GM19452 (cell line): ENCODE measurements at regions not wholly inside any gene's neighbourhood (a gene's known extent, or its start where the extent isn't known, plus 50 kb on each side); places are given as distances from the start of the nearest gene placed in this dataset.
A peak's percentile ranks its signal among the peaks of the same experiment; 100 is the strongest.

Source experiments
- ATAC-seq: cut with Tn5 transposase; IDR thresholded peaks from one replicate; pipeline ENCODE4 v1.9.1; 2021; ENCODE audit not compliant: unreplicated experiment

DNA sequence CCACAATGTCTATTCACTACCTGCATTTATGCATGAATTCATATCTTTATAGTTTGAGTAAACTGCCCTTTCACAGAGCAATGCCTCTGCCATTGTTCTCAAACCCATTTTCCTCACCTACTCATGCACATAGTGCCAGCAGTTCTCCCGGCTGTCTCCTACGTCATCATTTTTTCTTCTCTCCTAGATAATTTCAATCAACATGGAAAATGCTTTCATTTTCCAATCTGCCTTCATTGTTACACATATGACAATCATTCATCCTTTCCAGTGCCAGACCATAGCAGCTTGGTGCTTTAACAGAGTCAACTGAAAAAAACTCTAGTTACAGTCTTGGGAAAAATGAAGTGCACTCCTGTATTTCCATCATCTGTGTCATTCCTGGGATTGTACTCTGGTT lies 514.8 kb upstream of the CTNND2 start:
- ATAC-seq: no peak

DNA sequence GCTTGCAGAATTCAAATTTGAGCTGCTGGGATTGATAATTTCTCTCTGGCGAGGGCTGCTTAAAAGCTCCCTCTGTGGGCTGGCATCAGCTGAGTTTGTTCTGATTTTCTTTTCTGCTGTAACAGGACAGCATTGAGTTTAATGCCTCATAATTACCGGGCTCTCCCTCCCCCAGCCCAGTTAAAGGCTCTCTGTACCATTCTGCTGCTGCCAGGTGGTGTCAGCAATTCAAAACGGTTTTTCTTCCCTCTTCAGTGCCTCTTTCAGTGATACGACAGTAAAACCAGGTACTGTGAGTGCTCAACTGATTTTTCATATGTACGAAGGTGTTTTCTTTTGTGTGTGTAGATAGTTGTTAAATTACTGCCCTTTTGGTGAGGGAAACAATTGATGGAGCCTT lies 509.3 kb upstream of the CTNND2 start:
- ATAC-seq: no peak

DNA sequence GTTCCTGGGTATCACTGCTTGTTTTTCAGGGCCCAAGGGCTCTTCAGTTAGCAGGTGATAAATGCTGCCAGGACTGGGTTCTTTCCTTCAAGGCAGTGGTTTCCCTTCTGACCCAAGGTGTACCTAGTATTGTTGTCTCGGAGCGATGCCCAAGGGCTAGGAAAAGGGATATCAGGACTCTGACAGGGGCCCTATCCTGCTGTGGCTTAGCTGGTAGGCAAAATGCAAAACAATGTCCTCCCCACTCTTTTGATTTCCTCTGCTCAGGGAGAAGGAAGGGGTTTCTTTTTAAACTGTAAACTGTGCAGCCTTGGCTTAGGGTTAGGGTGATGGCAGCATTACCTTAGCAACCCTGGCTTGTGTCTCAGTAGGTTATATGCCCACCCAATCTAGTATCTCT lies 508.8 kb upstream of the CTNND2 start:
- no peak for ATAC-seq

- ATAC-seq: no peak
Observed at GRCh38 chr5:12399868-12400267, 495.6 kb upstream of the CTNND2 start.

GRCh38 chr5:12392246-12392645 lies 488.0 kb upstream of the CTNND2 start:
- ATAC-seq: no peak

DNA sequence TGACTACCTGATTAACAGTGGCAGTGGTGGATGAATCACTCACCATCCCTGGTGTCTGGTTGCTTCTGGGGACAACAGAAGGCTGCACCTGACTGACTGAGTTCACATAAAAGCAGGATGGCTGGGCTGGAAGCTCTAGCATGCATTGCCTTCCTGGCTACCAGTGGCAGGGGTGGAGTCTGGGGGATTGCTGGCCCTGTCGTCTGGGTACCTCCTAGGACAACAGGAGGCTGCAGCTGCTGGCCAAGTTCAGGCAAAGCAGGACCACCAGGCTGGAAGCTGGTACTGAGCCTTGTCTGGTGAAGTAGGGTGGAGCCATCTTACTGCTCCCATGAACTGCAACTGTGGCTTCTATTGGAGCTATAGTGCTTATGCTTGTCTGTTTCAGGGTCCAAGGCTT lies 480.8 kb upstream of the CTNND2 start:
- no peak for ATAC-seq

GRCh38 chr5:12384005-12384404 lies 479.8 kb upstream of the CTNND2 start:
- no peak for ATAC-seq

- ATAC-seq: no peak
Observed at GRCh38 chr5:12367973-12368372, 463.7 kb upstream of the CTNND2 start.

GRCh38 chr5:12360218-12360617 lies 456.0 kb upstream of the CTNND2 start:
- no peak for ATAC-seq

GRCh38 chr5:12358371-12359090 lies 454.3 kb upstream of the CTNND2 start:
- no peak for ATAC-seq

DNA sequence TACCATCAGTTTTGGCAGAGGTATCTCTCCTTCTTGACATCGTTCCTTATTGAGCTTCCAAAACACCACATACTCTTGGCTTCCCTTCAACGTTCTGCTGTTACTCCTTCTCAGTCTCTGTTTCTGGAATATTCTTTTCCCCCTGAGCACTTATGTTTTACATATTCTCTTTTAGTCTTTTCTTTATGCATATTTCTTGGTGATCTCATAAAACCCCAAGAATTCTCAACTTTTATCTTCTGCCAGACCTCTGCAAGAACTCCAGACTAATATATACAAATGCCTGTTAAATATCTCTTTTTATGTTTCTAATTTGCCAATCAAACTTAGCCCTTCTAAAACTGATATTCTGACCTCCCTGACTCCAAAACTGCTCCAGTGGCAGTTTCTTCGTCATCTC lies 453.4 kb upstream of the CTNND2 start:
- ATAC-seq: no peak

GRCh38 chr5:12354686-12355085 lies 450.4 kb upstream of the CTNND2 start:
- no peak for ATAC-seq

DNA sequence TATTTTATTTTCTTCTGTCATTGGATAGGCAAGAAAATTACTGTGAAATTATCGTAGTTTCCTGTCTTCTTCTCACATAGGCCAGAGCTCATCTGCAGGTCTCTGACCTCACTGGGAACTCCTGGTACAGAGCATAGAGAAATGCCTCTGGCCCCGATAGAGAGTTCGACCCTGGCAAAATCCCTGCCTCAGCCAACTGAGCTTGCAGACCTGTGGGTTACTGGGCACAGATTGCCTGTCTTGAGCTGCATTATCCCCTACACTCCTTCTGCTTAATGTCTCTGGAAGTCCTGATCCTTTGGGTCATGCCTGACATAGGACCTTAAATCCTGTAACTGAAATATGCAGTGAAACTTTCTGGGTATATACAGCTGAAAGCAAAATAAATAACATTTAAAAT lies 439.3 kb upstream of the CTNND2 start:
- no peak for ATAC-seq

DNA sequence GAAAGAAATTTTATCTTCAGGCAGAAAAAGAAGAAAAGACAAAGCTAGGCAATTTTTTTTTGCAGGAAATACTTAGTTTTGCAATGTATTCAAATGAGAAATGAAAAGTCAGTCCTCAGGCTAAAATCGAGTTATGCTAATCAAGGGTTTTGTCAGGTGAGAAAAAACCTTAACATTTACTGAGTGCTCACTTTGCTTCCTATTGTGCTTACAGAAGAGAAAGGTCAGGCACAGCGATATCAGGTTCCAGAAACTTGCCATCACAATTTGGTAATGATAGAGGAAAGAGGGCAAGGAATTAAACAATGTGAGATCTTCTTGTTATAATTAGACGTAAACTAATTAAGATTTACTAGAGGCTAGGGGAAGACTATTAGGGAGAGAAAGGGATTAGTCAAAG lies 431.7 kb upstream of the CTNND2 start:
- no peak for ATAC-seq

- ATAC-seq: no peak
Observed at GRCh38 chr5:12332480-12332879, 428.2 kb upstream of the CTNND2 start.

GRCh38 chr5:12330993-12331588 lies 426.8 kb upstream of the CTNND2 start:
- no peak for ATAC-seq

GRCh38 chr5:12330381-12330780 lies 426.1 kb upstream of the CTNND2 start:
- no peak for ATAC-seq

- no peak for ATAC-seq
Observed at GRCh38 chr5:12323637-12324229, 419.5 kb upstream of the CTNND2 start.

DNA sequence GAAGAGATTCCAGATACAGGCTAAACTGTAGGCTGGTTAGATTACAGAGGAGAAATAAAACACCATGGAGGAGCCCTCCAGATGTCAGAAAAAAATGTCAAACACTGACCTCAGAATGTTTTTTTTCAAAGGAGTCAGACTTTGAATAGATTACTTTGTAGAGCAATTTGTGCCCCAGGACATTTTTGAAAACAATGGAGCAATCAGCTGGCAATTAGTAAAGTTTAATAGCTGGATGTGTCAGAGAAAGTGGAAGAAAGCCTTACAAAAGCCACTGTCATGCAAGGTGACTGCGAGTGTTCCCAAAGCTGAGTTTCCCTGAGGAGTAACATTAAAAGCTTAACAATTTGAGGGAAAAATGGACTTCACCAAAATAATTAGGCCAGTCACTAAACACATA lies 417.8 kb upstream of the CTNND2 start:
- no peak for ATAC-seq

DNA sequence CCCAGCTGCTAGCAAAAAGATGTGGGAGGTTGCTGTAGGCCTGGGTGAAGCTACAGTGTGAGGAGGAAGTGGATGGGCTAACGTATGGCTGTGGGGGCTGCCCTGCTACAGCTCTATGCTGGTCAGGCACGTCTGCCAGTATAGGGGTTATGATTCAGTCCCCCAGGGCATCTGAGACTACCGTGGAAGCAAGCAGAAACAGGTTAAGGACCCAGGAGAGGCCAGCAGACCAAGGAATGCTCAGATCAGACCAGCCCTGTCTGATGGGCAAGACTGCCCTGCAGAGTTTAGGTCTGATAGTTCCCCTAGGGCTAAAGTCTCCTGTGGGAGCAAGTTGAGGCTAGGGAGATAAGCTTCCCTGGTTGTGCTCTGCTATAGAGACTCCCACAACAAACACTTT lies 416.1 kb upstream of the CTNND2 start:
- ATAC-seq: no peak

DNA sequence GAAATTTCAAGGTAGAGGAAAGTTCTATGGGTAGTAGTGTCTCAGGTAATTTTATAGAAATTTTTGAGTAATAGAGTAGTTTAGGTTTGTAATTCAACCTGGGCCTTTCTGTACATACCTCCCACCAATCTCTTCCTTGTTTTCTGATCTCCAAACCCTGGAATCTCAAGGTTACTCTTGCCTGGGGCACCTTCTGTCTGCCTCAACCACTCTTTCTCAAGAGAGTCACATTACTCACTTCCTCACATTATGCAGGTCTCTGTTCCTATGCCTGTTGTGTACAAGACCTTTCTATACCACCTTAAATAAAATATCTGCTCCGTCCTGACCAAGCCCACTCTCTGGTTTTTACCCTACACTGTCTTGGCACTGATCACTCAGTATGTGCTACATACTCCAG lies 412.6 kb upstream of the CTNND2 start:
- no peak for ATAC-seq

GRCh38 chr5:12315461-12315860 lies 411.2 kb upstream of the CTNND2 start:
- ATAC-seq: no peak

- ATAC-seq: peak; percentile 78
Observed at GRCh38 chr5:12313602-12314001, 409.4 kb upstream of the CTNND2 start.
